RWPE1 (cell line): ENCODE measurements at regions not wholly inside any gene's neighbourhood (a gene's known extent, or its start where the extent isn't known, plus 50 kb on each side); places are given as distances from the start of the nearest gene placed in this dataset.

Experiments used
- CTCF ChIA-PET: fragments of 350-600 bp; sonication (Branson Sonifier 250); formaldehyde crosslinking; extraction: SDS; loops from one replicate; lab custom pipeline; 2021; lab: Yijun Ruan, JAX
- POLR2A ChIA-PET: fragments of 400-600 bp; formaldehyde crosslinking; extraction: SDS; loops from one replicate; lab custom pipeline; 2020; ENCODE audit warnings: antibody characterized with exemption; ENCODE audit not compliant: low non-redundant PET; lab: Yijun Ruan, JAX
- DNase-seq: peaks from one replicate; pipeline ENCODE4 v3.0.0; 2012; ENCODE audit warnings: low spot score
- H3K27ac ChIP-seq: fragments of 450-650 bp; 2 replicates; pipeline ENCODE4 v1.5.1; 2017
- CTCF ChIP-seq: fragments of 450-650 bp; conservative IDR thresholded peaks from 2 replicates; pipeline ENCODE4 v1.5.1; 2017; ENCODE audit warnings: low read depth, mild to moderate bottlenecking

DNA sequence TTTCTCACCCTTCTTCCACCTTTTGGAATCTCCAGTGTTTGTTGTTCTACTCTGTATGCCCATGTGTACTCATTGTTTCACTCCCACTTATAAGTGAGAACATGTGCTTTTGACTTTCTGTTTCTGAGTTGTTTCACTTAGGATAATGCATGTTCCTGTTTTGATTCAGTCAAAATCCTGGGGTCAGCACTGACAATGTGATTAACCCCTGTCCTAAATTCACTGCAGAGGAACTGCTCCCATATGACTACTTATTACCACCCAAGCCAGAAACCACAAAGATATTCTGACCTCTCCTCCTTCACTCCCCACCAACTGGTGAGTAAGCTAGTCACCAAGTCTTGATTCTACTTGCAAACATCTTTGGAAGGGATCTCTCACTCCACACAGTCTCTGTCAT, 251.4 kb upstream of the TCF4 start:
- ChIA-PET CTCF (no interaction called here), POLR2A (no interaction called here)
- TF ChIP-seq CTCF, result no peak
- H3K27ac ChIP-seq, result no peak overlapping the region
- DNase-seq, result no peak

DNA sequence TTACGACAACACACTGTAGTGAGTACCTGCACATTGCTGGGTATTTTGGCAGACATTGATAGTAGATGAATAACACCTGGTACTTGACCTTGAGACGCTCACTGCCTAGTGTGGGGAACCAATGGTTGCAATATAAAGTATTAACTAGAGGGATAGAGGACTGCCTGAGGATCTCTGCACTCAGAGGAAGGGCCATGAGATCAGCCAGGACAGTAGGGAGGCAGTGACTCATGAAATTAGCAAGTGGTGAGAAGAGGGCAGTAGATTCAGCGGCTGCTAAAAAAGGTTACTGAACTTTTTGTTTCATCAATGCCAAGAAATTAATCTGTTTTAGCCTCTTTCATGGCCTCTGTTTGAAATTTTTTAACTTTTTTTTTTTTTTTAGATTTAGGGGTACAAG, 250.8 kb upstream of the TCF4 start:
- CTCF ChIA-PET, result no interaction called here

DNA sequence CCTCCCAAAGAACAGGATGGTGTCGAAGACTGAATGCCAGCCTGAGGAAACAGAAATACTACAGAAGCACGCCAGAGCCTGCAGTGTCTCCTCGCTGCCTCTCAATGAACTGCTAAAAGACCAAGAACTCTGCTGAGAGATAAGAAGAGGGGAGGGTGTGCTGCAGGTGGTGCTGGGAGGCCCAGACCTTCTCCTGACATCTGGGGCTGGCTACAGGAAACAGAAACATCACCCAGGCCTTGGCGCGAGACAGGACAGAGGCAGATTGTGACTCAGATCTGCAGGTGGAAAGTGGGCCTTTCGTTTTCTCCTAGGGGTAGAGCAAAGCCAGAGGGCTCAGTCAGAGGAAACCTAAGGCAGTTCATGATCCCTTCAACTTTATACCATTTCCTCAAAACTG, 250.3 kb upstream of the TCF4 start:
- DNase-seq, result no peak

More for the DNA sequence above, 250.8 kb upstream of the TCF4 start:
- TF ChIP-seq CTCF, result no peak
- no peak for DNase-seq
- POLR2A ChIA-PET, result no interaction called here
- H3K27ac ChIP-seq, result no peak overlapping the region

GRCh38 chr18:55833543-55833942, 245.6 kb upstream of the TCF4 start:
- DNase-seq, result peak; percentile 77
- ChIA-PET POLR2A (no interaction called here), CTCF (no interaction called here)
- H3K27ac ChIP-seq, result peak overlapping the region; percentile 71; the same call in 1 of the 2 replicates
- TF ChIP-seq CTCF, result no peak

More for the DNA sequence above, 250.3 kb upstream of the TCF4 start:
- ChIA-PET CTCF (no interaction called here), POLR2A (no interaction called here)
- H3K27ac ChIP-seq, result no peak overlapping the region
- no peak for TF ChIP-seq CTCF

DNA sequence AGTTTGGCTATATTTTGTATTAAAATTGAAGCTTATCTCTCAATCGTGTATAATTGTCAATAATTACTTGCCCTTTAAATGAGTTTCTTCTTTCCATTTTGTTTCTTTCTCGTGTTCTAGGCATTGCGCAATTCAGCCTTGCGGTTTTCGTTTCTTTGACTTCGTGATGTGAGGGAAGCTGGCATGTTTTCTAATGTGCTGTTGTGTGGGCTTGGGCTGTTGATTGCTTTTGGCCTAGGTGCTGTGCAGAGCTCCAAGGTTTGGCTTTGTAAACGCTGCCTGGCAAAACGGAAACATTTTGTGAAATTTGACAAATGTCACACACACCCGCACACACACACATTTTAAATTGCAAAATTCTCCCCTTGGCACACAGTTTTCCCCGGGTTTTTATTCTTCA, 242.6 kb upstream of the TCF4 start:
- no peak for DNase-seq
- H3K27ac ChIP-seq, result no peak overlapping the region
- CTCF ChIA-PET, result no interaction called here
- TF ChIP-seq CTCF, result no peak
- POLR2A ChIA-PET, result no interaction called here

DNA sequence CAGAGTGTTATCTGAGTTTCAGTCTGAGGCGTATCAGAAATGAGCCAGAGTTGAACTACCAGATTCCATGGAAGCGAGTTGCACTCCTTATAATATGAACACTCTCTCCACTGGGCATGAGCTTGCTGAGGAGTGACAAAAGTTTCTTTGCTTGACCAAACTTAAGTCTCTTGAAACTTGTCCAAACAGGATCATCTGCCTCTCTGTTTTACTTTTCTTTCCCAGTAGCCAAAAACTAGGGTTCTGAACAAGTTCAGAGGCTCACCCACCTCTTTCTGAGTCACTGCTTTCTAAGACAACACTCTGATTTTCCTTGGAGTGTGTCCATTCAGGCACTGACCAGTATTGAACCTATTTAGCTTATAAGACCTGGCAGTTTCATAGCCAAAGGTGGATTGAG, 233.2 kb upstream of the TCF4 start:
- TF ChIP-seq CTCF, result no peak
- POLR2A ChIA-PET, result no interaction called here
- CTCF ChIA-PET, result no interaction called here
- peak; percentile 2 for DNase-seq
- H3K27ac ChIP-seq, result no peak overlapping the region

DNA sequence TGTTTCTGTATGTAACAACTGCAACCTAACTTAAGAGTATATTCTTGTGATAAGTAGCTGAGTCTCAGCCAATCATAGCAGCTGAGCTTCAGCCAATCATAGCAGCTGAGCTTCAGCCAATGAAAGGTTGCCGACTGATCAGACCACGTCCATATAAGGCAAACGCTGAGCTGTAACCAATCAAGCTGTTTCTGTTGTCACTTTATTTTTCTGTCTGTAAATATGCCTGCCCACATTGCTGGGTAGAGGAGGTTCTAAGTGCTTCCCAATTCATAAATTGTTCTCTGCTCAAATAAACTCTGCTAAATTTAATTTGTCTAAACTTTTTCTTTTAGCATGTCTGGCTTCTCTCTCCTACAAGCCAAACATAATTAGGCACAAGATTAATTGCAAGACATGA, 231.5 kb upstream of the TCF4 start:
- no peak overlapping the region for H3K27ac ChIP-seq
- TF ChIP-seq CTCF, result no peak
- no peak for DNase-seq
- CTCF ChIA-PET, result no interaction called here
- POLR2A ChIA-PET, result no interaction called here
